ENCODE measurements at regions not wholly inside any gene's neighbourhood (a gene's known extent, or its start where the extent isn't known, plus 50 kb on each side); places are given as distances from the start of the nearest gene placed in this dataset.
"Not testable (repeated sequence)": the region's sequence is repeated elsewhere in the genome, so short reads cannot be mapped to it uniquely, and the experiment has no call there.

- H3K27ac ChIP-seq; intact Hi-C loops (cut with DNase I); H3K27me3 ChIP-seq; H3K36me3 ChIP-seq; H3K9me3 ChIP-seq; H3K4me1 ChIP-seq; DNase-seq; H3K4me3 ChIP-seq: not testable (repeated sequence)
Observed at GRCh38 chr9:41040705-41041342, 87.7 kb downstream of the FOXD4L6 start.

- H3K9me3 ChIP-seq; H3K27me3 ChIP-seq; H3K4me3 ChIP-seq; DNase-seq; intact Hi-C loops (cut with DNase I); H3K4me1 ChIP-seq: not testable (repeated sequence)
- peak overlapping the region in 3 of 4 donors; percentile 15 to 36 (median 32) for H3K27ac ChIP-seq
- WGBS, 2 donors: 87 to 89% methylated on average over 1 of the region's 1 CpG
- H3K36me3 ChIP-seq: peaks cover 0 to 14% (median 0%) of the 10 kb centered on the region in 4 donors
Observed at GRCh38 chr9:41035276-41035675, 93.2 kb downstream of the FOXD4L6 start.

GRCh38 chr9:41034699-41035197 is 93.7 kb downstream of the FOXD4L6 start:
- 70 to 84% methylated on average over 1 of the region's 1 CpG for WGBS, 2 donors
- DNase-seq; H3K27me3 ChIP-seq; intact Hi-C loops (cut with DNase I); H3K4me1 ChIP-seq; H3K9me3 ChIP-seq; H3K4me3 ChIP-seq: not testable (repeated sequence)
- peak overlapping the region in 3 of 4 donors; percentile 15 to 36 (median 32) for H3K27ac ChIP-seq
- peaks cover 0 to 11% (median 0%) of the 10 kb centered on the region in 4 donors for H3K36me3 ChIP-seq

GRCh38 chr9:41033877-41034276 is 94.6 kb downstream of the FOXD4L6 start:
- intact Hi-C loops (cut with DNase I); H3K4me3 ChIP-seq; H3K27me3 ChIP-seq; H3K4me1 ChIP-seq; H3K9me3 ChIP-seq; DNase-seq; H3K27ac ChIP-seq; H3K36me3 ChIP-seq: not testable (repeated sequence)
- WGBS, 2 donors: 84 to 89% methylated on average over 4 of the region's 4 CpGs

GRCh38 chr9:41033360-41033759 is 95.1 kb downstream of the FOXD4L6 start:
- H3K36me3 ChIP-seq; H3K9me3 ChIP-seq; H3K4me1 ChIP-seq; intact Hi-C loops (cut with DNase I); H3K4me3 ChIP-seq; H3K27ac ChIP-seq; H3K27me3 ChIP-seq; DNase-seq: not testable (repeated sequence)
- WGBS, 2 donors: 93 to 94% methylated on average over 3 of the region's 3 CpGs

GRCh38 chr9:41026912-41027676 is 101.4 kb downstream of the FOXD4L6 start:
- not testable (repeated sequence) for H3K36me3 ChIP-seq
- WGBS, 2 donors: 90 to 94% methylated on average over 6 of the region's 6 CpGs

GRCh38 chr9:41022365-41022764 is 106.1 kb downstream of the FOXD4L6 start:
- H3K9me3 ChIP-seq; intact Hi-C loops (cut with DNase I); H3K36me3 ChIP-seq; H3K4me3 ChIP-seq; H3K27me3 ChIP-seq; H3K4me1 ChIP-seq; H3K27ac ChIP-seq; DNase-seq: not testable (repeated sequence)
- 98% methylated on average over 1 of the region's 4 CpGs for WGBS, 2 donors

More at GRCh38 chr9:41026912-41027676, 101.4 kb downstream of the FOXD4L6 start:
- DNase-seq; intact Hi-C loops (cut with DNase I); H3K27ac ChIP-seq; H3K9me3 ChIP-seq; H3K4me3 ChIP-seq; H3K27me3 ChIP-seq; H3K4me1 ChIP-seq: not testable (repeated sequence)

GRCh38 chr9:41019858-41020562 is 108.5 kb downstream of the FOXD4L6 start:
- intact Hi-C loops (cut with DNase I); DNase-seq; H3K27me3 ChIP-seq; H3K27ac ChIP-seq; H3K9me3 ChIP-seq; H3K4me1 ChIP-seq; H3K4me3 ChIP-seq: not testable (repeated sequence)
- WGBS, 2 donors: 87 to 94% methylated on average over 1 of the region's 1 CpG
- peaks cover 0 to 11% (median 0%) of the 10 kb centered on the region in 4 donors for H3K36me3 ChIP-seq

GRCh38 chr9:41018948-41019347 is 109.5 kb downstream of the FOXD4L6 start:
- H3K27ac ChIP-seq; DNase-seq; intact Hi-C loops (cut with DNase I); H3K4me1 ChIP-seq; H3K9me3 ChIP-seq; H3K4me3 ChIP-seq; H3K27me3 ChIP-seq: not testable (repeated sequence)
- WGBS, 2 donors: 79 to 93% methylated on average over 3 of the region's 3 CpGs
- H3K36me3 ChIP-seq: peaks cover 0 to 17% (median 0%) of the 10 kb centered on the region in 4 donors

- 91 to 98% methylated on average over 1 of the region's 2 CpGs for WGBS, 2 donors
- intact Hi-C loops (cut with DNase I): not testable (repeated sequence)
- H3K36me3 ChIP-seq: peaks cover 0 to 37% (median 8%) of the 10 kb centered on the region in 4 donors
Observed at GRCh38 chr9:41016699-41017098, 111.8 kb downstream of the FOXD4L6 start.

GRCh38 chr9:40999952-41000700 is 128.4 kb downstream of the FOXD4L6 start:
- WGBS, 2 donors: 73% methylated on average over 8 of the region's 8 CpGs
- H3K9me3 ChIP-seq; H3K4me3 ChIP-seq; H3K4me1 ChIP-seq; intact Hi-C loops (cut with DNase I); H3K27me3 ChIP-seq; H3K27ac ChIP-seq; DNase-seq: not testable (repeated sequence)
- peaks cover 0 to 18% (median 2%) of the 10 kb centered on the region in 4 donors for H3K36me3 ChIP-seq

More at GRCh38 chr9:41016699-41017098, 111.8 kb downstream of the FOXD4L6 start:
- not testable (repeated sequence) for H3K4me1 ChIP-seq, H3K4me3 ChIP-seq, H3K27ac ChIP-seq, H3K9me3 ChIP-seq, H3K27me3 ChIP-seq, DNase-seq

GRCh38 chr9:40995490-40995889 is 133.0 kb downstream of the FOXD4L6 start:
- DNase-seq; H3K27ac ChIP-seq; H3K27me3 ChIP-seq; H3K9me3 ChIP-seq; H3K4me3 ChIP-seq; intact Hi-C loops (cut with DNase I): not testable (repeated sequence)
- Histone ChIP-seq H3K36me3 (peaks cover 0 to 14% (median 2%) of the 10 kb centered on the region in 4 donors), H3K4me1 (peaks cover 0 to 37% (median 30%) of the 10 kb centered on the region in 4 donors)
- 88 to 89% methylated on average over 4 of the region's 4 CpGs for WGBS, 2 donors

Data from sigmoid colon (tissue), 6 donors.